ENCODE measurements at regions not wholly inside any gene's neighbourhood (a gene's known extent, or its start where the extent isn't known, plus 50 kb on each side); places are given as distances from the start of the nearest gene placed in this dataset.
"Not testable (repeated sequence)": the region's sequence is repeated elsewhere in the genome, so short reads cannot be mapped to it uniquely, and the experiment has no call there.

- no peak for DNase-seq (ENCODE audit: low spot score)
Observed at GRCh38 chr9:30812821-30813220, 1571.6 kb upstream of the ACO1 start.

GRCh38 chr9:30815585-30815984 lies 1568.9 kb upstream of the ACO1 start:
- no peak for DNase-seq (ENCODE audit: low spot score)

GRCh38 chr9:30845136-30845535 lies 1539.3 kb upstream of the ACO1 start:
- no peak for DNase-seq (ENCODE audit: low spot score)

GRCh38 chr9:30846651-30847050 lies 1537.8 kb upstream of the ACO1 start:
- no peak for DNase-seq (ENCODE audit: low spot score)

- no peak for DNase-seq (ENCODE audit: low spot score)
Observed at GRCh38 chr9:30851600-30851999, 1532.8 kb upstream of the ACO1 start.

GRCh38 chr9:30900706-30901105 lies 1483.7 kb upstream of the ACO1 start:
- no peak for DNase-seq (ENCODE audit: low spot score)

GRCh38 chr9:30913331-30913730 lies 1471.1 kb upstream of the ACO1 start:
- DNase-seq (ENCODE audit: low spot score) = no peak

- no peak for DNase-seq (ENCODE audit: low spot score)
Observed at GRCh38 chr9:30915451-30915850, 1469.0 kb upstream of the ACO1 start.

- no peak for DNase-seq (ENCODE audit: low spot score)
Observed at GRCh38 chr9:30925126-30925525, 1459.3 kb upstream of the ACO1 start.

- no peak for DNase-seq (ENCODE audit: low spot score)
Observed at GRCh38 chr9:30925635-30926034, 1458.8 kb upstream of the ACO1 start.

GRCh38 chr9:30928045-30928444 lies 1456.4 kb upstream of the ACO1 start:
- no peak for DNase-seq (ENCODE audit: low spot score)

GRCh38 chr9:30932226-30932625 lies 1452.2 kb upstream of the ACO1 start:
- no peak for DNase-seq (ENCODE audit: low spot score)

- no peak for DNase-seq (ENCODE audit: low spot score)
Observed at GRCh38 chr9:30935730-30936129, 1448.7 kb upstream of the ACO1 start.

- no peak for DNase-seq (ENCODE audit: low spot score)
Observed at GRCh38 chr9:30937106-30937505, 1447.3 kb upstream of the ACO1 start.

GRCh38 chr9:30942852-30943251 lies 1441.6 kb upstream of the ACO1 start:
- DNase-seq (ENCODE audit: low spot score) = not testable (repeated sequence)

- no peak for DNase-seq (ENCODE audit: low spot score)
Observed at GRCh38 chr9:30943446-30944224, 1440.8 kb upstream of the ACO1 start.

- DNase-seq (ENCODE audit: low spot score) = no peak
Observed at GRCh38 chr9:30944225-30944569, 1440.2 kb upstream of the ACO1 start.

GRCh38 chr9:30944741-30945280 lies 1439.6 kb upstream of the ACO1 start:
- no peak for DNase-seq (ENCODE audit: low spot score)

GRCh38 chr9:30964332-30964731 lies 1420.1 kb upstream of the ACO1 start:
- DNase-seq (ENCODE audit: low spot score) = no peak

GRCh38 chr9:30967476-30967875 lies 1417.0 kb upstream of the ACO1 start:
- no peak for DNase-seq (ENCODE audit: low spot score)

GRCh38 chr9:30970186-30970585 lies 1414.3 kb upstream of the ACO1 start:
- DNase-seq (ENCODE audit: low spot score) = no peak

GRCh38 chr9:30970812-30971211 lies 1413.6 kb upstream of the ACO1 start:
- DNase-seq (ENCODE audit: low spot score) = no peak

GRCh38 chr9:30972654-30973053 lies 1411.8 kb upstream of the ACO1 start:
- no peak for DNase-seq (ENCODE audit: low spot score)

GRCh38 chr9:30977965-30978364 lies 1406.5 kb upstream of the ACO1 start:
- DNase-seq (ENCODE audit: low spot score) = no peak

Measured in AG20443 (cell line).